ENCODE measurements at regions not wholly inside any gene's neighbourhood (a gene's known extent, or its start where the extent isn't known, plus 50 kb on each side); places are given as distances from the start of the nearest gene placed in this dataset.

DNA sequence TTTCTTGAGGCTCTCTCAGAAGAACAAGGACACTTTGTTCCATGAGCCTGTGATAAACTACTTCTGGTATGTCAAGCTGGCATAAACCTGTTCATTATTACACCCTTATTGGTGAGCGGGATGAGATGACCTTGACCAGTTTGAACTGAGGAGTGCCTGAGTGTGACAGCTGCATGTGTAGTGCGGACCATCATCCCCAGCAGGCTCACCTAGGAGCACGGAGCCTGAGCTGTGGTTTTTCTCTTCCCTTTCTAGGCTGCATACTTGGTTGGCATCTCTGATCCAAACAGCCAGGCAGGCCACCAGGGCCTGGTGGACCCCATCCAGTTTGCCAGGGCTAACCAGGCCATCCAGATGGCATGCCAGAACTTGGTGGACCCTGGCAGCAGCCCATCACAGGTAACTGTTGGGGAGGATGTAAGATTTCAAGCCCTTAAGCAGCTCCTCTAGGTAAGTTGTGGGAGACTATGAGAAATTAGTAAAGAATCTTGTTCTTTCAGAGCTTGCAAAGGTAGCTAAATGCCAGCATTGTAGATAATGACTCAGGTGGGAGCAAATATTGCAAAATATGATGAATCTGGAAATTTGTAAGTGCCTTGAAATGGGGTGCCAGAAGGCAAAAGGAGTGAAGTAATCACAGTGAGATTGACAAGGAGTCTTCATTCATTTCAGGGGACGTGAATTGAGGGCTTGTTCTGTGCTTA, 288.9 kb upstream of the TPM1 start:
- peaks cover 12% of the 10 kb centered on the region for H3K4me1 ChIP-seq
- DNase-seq (ENCODE audit: extremely low spot score in 2 of 2): no peak
- no peak for TF ChIP-seq POLR2AphosphoS5 (IDR thresholded peaks at IDR 0.05; ENCODE audit: insufficient read depth in 1 of 2, low read depth in 1 of 2)
- TF ChIP-seq, protein P1, sequence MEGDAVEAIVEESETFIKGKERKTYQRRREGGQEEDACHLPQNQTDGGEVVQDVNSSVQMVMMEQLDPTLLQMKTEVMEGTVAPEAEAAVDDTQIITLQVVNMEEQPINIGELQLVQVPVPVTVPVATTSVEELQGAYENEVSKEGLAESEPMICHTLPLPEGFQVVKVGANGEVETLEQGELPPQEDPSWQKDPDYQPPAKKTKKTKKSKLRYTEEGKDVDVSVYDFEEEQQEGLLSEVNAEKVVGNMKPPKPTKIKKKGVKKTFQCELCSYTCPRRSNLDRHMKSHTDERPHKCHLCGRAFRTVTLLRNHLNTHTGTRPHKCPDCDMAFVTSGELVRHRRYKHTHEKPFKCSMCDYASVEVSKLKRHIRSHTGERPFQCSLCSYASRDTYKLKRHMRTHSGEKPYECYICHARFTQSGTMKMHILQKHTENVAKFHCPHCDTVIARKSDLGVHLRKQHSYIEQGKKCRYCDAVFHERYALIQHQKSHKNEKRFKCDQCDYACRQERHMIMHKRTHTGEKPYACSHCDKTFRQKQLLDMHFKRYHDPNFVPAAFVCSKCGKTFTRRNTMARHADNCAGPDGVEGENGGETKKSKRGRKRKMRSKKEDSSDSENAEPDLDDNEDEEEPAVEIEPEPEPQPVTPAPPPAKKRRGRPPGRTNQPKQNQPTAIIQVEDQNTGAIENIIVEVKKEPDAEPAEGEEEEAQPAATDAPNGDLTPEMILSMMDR (IDR thresholded peaks at IDR 0.05): no peak
- no peak for TF ChIP-seq POLR2A (IDR thresholded peaks at IDR 0.05)
- H3K9me3 ChIP-seq: no peaks in the 10 kb centered on the region
- peaks cover 0 to 3% of the 10 kb centered on the region in 2 donors for H3K36me3 ChIP-seq
- no peaks in the 10 kb centered on the region for H3K27me3 ChIP-seq
- no peak overlapping the region for H3K27ac ChIP-seq
- intact Hi-C loops (cut with DNase I): no loop called here
- H3K4me3 ChIP-seq: no peak overlapping the region

DNA sequence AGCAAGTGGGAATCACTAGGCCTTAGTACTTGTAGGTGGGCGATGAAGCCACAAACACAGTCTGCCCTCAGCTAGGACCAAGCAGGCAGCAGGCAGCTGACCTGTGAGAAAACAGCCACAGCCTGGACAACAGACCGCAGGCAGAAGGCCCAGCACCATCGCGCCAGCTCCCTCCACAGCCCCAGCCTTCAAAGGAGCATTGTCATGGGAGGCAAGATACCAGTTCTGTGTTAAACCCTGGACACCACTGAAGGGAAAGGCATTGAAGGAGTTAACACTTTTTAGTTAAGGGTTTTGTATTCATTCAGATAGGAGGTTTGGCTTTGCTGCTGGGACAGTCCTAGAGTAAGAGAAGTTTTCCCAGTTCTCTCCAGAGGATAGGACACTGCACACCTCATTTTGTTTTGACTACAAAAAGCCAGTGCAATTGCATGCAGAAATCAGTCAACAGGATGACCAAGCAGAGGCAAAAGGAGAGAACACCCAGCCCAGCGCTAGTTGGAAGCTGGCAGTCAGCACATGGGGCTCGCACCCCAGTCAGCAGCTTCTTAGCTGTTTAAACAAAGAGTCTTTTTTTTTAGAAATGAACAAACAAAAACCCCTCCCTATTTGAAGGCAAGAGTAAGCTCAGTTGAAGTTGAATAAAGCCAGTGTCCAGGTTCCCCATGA, 286.1 kb upstream of the TPM1 start:
- TF ChIP-seq POLR2AphosphoS5 (IDR thresholded peaks at IDR 0.05; ENCODE audit: insufficient read depth in 1 of 2, low read depth in 1 of 2): no peak
- TF ChIP-seq, protein P1 (IDR thresholded peaks at IDR 0.05): no peak
- no peak for TF ChIP-seq POLR2A (IDR thresholded peaks at IDR 0.05)
- H3K4me1 ChIP-seq: peaks cover 24% of the 10 kb centered on the region
- H3K9me3 ChIP-seq: no peaks in the 10 kb centered on the region
- DNase-seq (ENCODE audit: extremely low spot score in 2 of 2): no peak
- no peak overlapping the region for H3K4me3 ChIP-seq
- peak overlapping the region; percentile 63 for H3K27ac ChIP-seq
- intact Hi-C loops (cut with DNase I): no loop called here
- peaks cover 0 to 3% of the 10 kb centered on the region in 2 donors for H3K36me3 ChIP-seq
- H3K27me3 ChIP-seq: no peaks in the 10 kb centered on the region

DNA sequence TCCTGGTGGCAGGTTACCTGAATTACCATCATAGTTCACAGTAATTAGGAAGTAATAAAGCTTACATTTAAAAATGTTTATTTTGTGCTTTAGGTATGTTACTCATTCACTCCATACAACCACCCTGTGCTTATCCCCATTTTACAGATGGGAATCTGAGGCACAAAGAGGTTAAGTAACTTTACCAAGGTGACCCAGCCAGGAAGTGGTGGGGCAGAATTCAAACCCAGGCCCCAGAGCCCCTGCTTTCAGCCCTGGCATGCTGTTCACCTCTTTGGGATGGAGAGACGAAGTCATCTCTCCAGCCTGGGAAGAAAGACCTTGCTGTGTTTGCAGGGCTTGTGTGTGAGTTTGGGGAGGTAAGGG, 285.6 kb upstream of the TPM1 start:
- peaks cover 24% of the 10 kb centered on the region for H3K4me1 ChIP-seq
- no peak for DNase-seq (ENCODE audit: extremely low spot score in 2 of 2)
- no peaks in the 10 kb centered on the region for H3K27me3 ChIP-seq
- no peak overlapping the region for H3K4me3 ChIP-seq
- TF ChIP-seq, protein P1 (IDR thresholded peaks at IDR 0.05): no peak
- no peak for TF ChIP-seq POLR2AphosphoS5 (IDR thresholded peaks at IDR 0.05; ENCODE audit: insufficient read depth in 1 of 2, low read depth in 1 of 2)
- no peak for TF ChIP-seq POLR2A (IDR thresholded peaks at IDR 0.05)
- intact Hi-C loops (cut with DNase I): no loop called here
- H3K27ac ChIP-seq: peak overlapping the region; percentile 63
- H3K36me3 ChIP-seq: peaks cover 0 to 5% of the 10 kb centered on the region in 2 donors
- H3K9me3 ChIP-seq: no peaks in the 10 kb centered on the region

DNA sequence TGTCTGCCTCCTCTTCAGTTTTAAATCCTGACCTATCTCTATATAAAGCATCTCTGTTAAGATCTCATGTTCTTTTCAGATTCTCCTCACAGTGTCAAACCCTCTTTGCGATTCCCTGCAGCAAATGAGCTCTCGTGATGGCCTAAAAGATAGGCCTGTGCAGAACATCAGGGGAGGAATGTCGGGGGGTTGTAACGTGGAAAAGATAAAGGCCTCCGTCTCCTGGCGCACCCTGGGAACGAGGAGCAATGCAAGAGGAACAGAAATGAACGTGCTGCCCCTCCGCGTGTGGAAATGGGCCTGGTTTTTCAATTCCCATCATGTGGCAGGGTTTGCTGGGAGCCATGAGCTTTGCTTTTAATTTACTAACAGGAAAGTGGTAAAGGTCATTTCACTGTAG, 285.0 kb upstream of the TPM1 start:
- Histone ChIP-seq H3K9me3 (no peaks in the 10 kb centered on the region), H3K27ac (peak overlapping the region; percentile 63), H3K4me1 (peaks cover 24% of the 10 kb centered on the region), H3K27me3 (no peaks in the 10 kb centered on the region), H3K4me3 (no peak overlapping the region), H3K36me3 (peaks cover 0 to 7% of the 10 kb centered on the region in 2 donors)
- TF ChIP-seq, protein P1 (IDR thresholded peaks at IDR 0.05): no peak
- TF ChIP-seq POLR2AphosphoS5 (IDR thresholded peaks at IDR 0.05; ENCODE audit: insufficient read depth in 1 of 2, low read depth in 1 of 2) (no peak), POLR2A (IDR thresholded peaks at IDR 0.05) (no peak)
- DNase-seq (ENCODE audit: extremely low spot score in 2 of 2): no peak
- intact Hi-C loops (cut with DNase I): no loop called here
